ENCODE measurements at regions not wholly inside any gene's neighbourhood (a gene's known extent, or its start where the extent isn't known, plus 50 kb on each side); places are given as distances from the start of the nearest gene placed in this dataset.

GRCh38 chr9:25517701-25518100, 160.5 kb downstream of the TUSC1 start:
- TF ChIP-seq CTCF (conservative IDR thresholded peaks at IDR 0.05 in 1 of 2, IDR thresholded peaks at IDR 0.05 in 1 of 2; ENCODE audit: extremely low read depth in 1 of 2, insufficient read depth in 1 of 2, low read depth in 1 of 2, low read length in 2 of 2) (no peak), EZH2 (IDR thresholded peaks at IDR 0.05; ENCODE audit: borderline replicate concordance, low read length) (no peak)

All from mammary epithelial cell (primary cell).